Immature natural killer cell (primary cell): ENCODE measurements at regions not wholly inside any gene's neighbourhood (a gene's known extent, or its start where the extent isn't known, plus 50 kb on each side); places are given as distances from the start of the nearest gene placed in this dataset.
"Not testable (repeated sequence)": the region's sequence is repeated elsewhere in the genome, so short reads cannot be mapped to it uniquely, and the experiment has no call there.

Source experiments
- DNase-seq, 3 donors: peaks; one replicate each; pipeline ENCODE4 v3.0.0; 2022; ENCODE audit warnings: mixed read lengths in 1 of 3
- H3K27ac Mint-ChIP-seq, 6 donors: one replicate each; pipeline ENCODE4 v1.8.0; 2020; ENCODE audit warnings: mixed read lengths in 6 of 6, mild to moderate bottlenecking in 5 of 6, inconsistent platforms in 4 of 6, moderate library complexity in 3 of 6
- H3K27me3 Mint-ChIP-seq, 3 donors: one replicate each; pipeline ENCODE4 v1.8.0; 2020 to 2021; ENCODE audit warnings: low read depth in 3 of 3, mild to moderate bottlenecking in 3 of 3, mixed read lengths in 3 of 3, moderate library complexity in 3 of 3, inconsistent platforms in 1 of 3
- H3K36me3 Mint-ChIP-seq, 3 donors: one replicate each; pipeline ENCODE4 v1.8.0; 2020; ENCODE audit warnings: mixed read lengths in 3 of 3, inconsistent platforms in 2 of 3, mild to moderate bottlenecking in 2 of 3
- H3K4me1 Mint-ChIP-seq, 2 donors: one replicate each; pipeline ENCODE4 v1.8.0; 2020; ENCODE audit warnings: inconsistent platforms in 2 of 2, mild to moderate bottlenecking in 2 of 2, mixed read lengths in 2 of 2, moderate library complexity in 1 of 2
- H3K4me3 Mint-ChIP-seq, 5 donors: one replicate each; pipeline ENCODE4 v1.8.0; 2020; ENCODE audit warnings: mild to moderate bottlenecking in 5 of 5, mixed read lengths in 5 of 5, inconsistent platforms in 3 of 5, moderate library complexity in 3 of 5
- H3K9me3 Mint-ChIP-seq, 6 donors: one replicate each; pipeline ENCODE4 v1.8.0; 2020; ENCODE audit warnings: mild to moderate bottlenecking in 6 of 6, mixed read lengths in 6 of 6, inconsistent platforms in 4 of 6, moderate library complexity in 3 of 6

- Mint-ChIP-seq H3K4me1 (no peaks in the 10 kb centered on the region), H3K4me3 (no peak overlapping the region), H3K9me3 (no peaks in the 10 kb centered on the region)
Observed at GRCh38 chr18:41899535-41899934, 55.5 kb upstream of the PIK3C3 start.

GRCh38 chr18:41893432-41893831 lies 61.6 kb upstream of the PIK3C3 start:
- no peak for DNase-seq
- H3K4me3 Mint-ChIP-seq, result no peak overlapping the region
- no peaks in the 10 kb centered on the region for H3K36me3 Mint-ChIP-seq
- peaks cover 0 to 1% (median 0%) of the 10 kb centered on the region in 6 donors for H3K9me3 Mint-ChIP-seq
- peaks cover 0 to 2% (median 2%) of the 10 kb centered on the region in 3 donors for H3K27me3 Mint-ChIP-seq
- no peak overlapping the region for H3K27ac Mint-ChIP-seq
- no peaks in the 10 kb centered on the region for H3K4me1 Mint-ChIP-seq

More at GRCh38 chr18:41899535-41899934, 55.5 kb upstream of the PIK3C3 start:
- Mint-ChIP-seq H3K27me3 (peaks cover 0 to 4% (median 0%) of the 10 kb centered on the region in 3 donors), H3K27ac (no peak overlapping the region), H3K36me3 (no peaks in the 10 kb centered on the region)
- DNase-seq, result no peak

- Mint-ChIP-seq H3K9me3 (peaks cover 0 to 1% (median 0%) of the 10 kb centered on the region in 6 donors), H3K27ac (no peak overlapping the region)
Observed at GRCh38 chr18:41887100-41887499, 67.9 kb upstream of the PIK3C3 start.

GRCh38 chr18:41886126-41886807 lies 68.8 kb upstream of the PIK3C3 start:
- Mint-ChIP-seq H3K9me3 (peaks cover 0 to 3% (median 0%) of the 10 kb centered on the region in 6 donors), H3K27ac (no peak overlapping the region), H3K36me3 (no peaks in the 10 kb centered on the region)

More at GRCh38 chr18:41887100-41887499, 67.9 kb upstream of the PIK3C3 start:
- no peaks in the 10 kb centered on the region for H3K4me1 Mint-ChIP-seq
- no peak overlapping the region for H3K4me3 Mint-ChIP-seq
- DNase-seq, result no peak
- no peaks in the 10 kb centered on the region for H3K36me3 Mint-ChIP-seq
- peaks cover 0 to 2% (median 0%) of the 10 kb centered on the region in 3 donors for H3K27me3 Mint-ChIP-seq

GRCh38 chr18:41881285-41881684 lies 73.7 kb upstream of the PIK3C3 start:
- Mint-ChIP-seq H3K9me3 (peaks cover 0 to 2% (median 0%) of the 10 kb centered on the region in 6 donors), H3K27me3 (peaks cover 0 to 2% (median 0%) of the 10 kb centered on the region in 3 donors), H3K36me3 (no peaks in the 10 kb centered on the region), H3K4me1 (no peaks in the 10 kb centered on the region), H3K27ac (no peak overlapping the region), H3K4me3 (no peak overlapping the region)
- DNase-seq, result no peak

More at GRCh38 chr18:41886126-41886807, 68.8 kb upstream of the PIK3C3 start:
- Mint-ChIP-seq H3K4me3 (no peak overlapping the region), H3K4me1 (no peaks in the 10 kb centered on the region), H3K27me3 (no peaks in the 10 kb centered on the region)
- DNase-seq, result no peak

GRCh38 chr18:41879256-41879655 lies 75.8 kb upstream of the PIK3C3 start:
- Mint-ChIP-seq H3K27me3 (peaks cover 0 to 2% (median 0%) of the 10 kb centered on the region in 3 donors), H3K4me1 (no peaks in the 10 kb centered on the region), H3K36me3 (no peaks in the 10 kb centered on the region), H3K4me3 (no peak overlapping the region), H3K9me3 (peaks cover 0 to 2% (median 0%) of the 10 kb centered on the region in 6 donors), H3K27ac (no peak overlapping the region)
- no peak for DNase-seq

- H3K27me3 Mint-ChIP-seq, result peaks cover 0 to 3% (median 0%) of the 10 kb centered on the region in 3 donors
- H3K36me3 Mint-ChIP-seq, result no peaks in the 10 kb centered on the region
- no peak overlapping the region for H3K4me3 Mint-ChIP-seq
- H3K9me3 Mint-ChIP-seq, result peaks cover 0 to 2% (median 0%) of the 10 kb centered on the region in 6 donors
- DNase-seq, result no peak
- H3K27ac Mint-ChIP-seq, result no peak overlapping the region
- no peaks in the 10 kb centered on the region for H3K4me1 Mint-ChIP-seq
Observed at GRCh38 chr18:41875094-41875780, 79.8 kb upstream of the PIK3C3 start.

- H3K27ac Mint-ChIP-seq, result no peak overlapping the region
- peaks cover 0 to 2% (median under 1%) of the 10 kb centered on the region in 6 donors for H3K9me3 Mint-ChIP-seq
- no peak overlapping the region for H3K4me3 Mint-ChIP-seq
- no peaks in the 10 kb centered on the region for H3K36me3 Mint-ChIP-seq
- no peaks in the 10 kb centered on the region for H3K4me1 Mint-ChIP-seq
- DNase-seq, result no peak
- peaks cover 0 to 3% (median 0%) of the 10 kb centered on the region in 3 donors for H3K27me3 Mint-ChIP-seq
Observed at GRCh38 chr18:41873730-41874129, 81.3 kb upstream of the PIK3C3 start.

- Mint-ChIP-seq H3K27ac (no peak overlapping the region), H3K36me3 (no peaks in the 10 kb centered on the region), H3K27me3 (peaks cover 0 to 3% (median 0%) of the 10 kb centered on the region in 3 donors), H3K4me1 (no peaks in the 10 kb centered on the region), H3K9me3 (peaks cover 0 to 10% (median under 1%) of the 10 kb centered on the region in 6 donors), H3K4me3 (no peak overlapping the region)
- DNase-seq, result no peak
Observed at GRCh38 chr18:41872206-41872605, 82.8 kb upstream of the PIK3C3 start.

GRCh38 chr18:41871229-41872000 lies 83.6 kb upstream of the PIK3C3 start:
- no peaks in the 10 kb centered on the region for H3K4me1 Mint-ChIP-seq
- no peak for DNase-seq
- H3K4me3 Mint-ChIP-seq, result no peak overlapping the region
- H3K36me3 Mint-ChIP-seq, result no peaks in the 10 kb centered on the region
- no peak overlapping the region for H3K27ac Mint-ChIP-seq
- H3K27me3 Mint-ChIP-seq, result peaks cover 0 to 3% (median 0%) of the 10 kb centered on the region in 3 donors
- H3K9me3 Mint-ChIP-seq, result peaks cover 0 to 10% (median under 1%) of the 10 kb centered on the region in 6 donors

GRCh38 chr18:41870817-41871216 lies 84.2 kb upstream of the PIK3C3 start:
- no peak for DNase-seq

GRCh38 chr18:41870191-41870590 lies 84.8 kb upstream of the PIK3C3 start:
- Mint-ChIP-seq H3K9me3 (peaks cover 0 to 10% (median under 1%) of the 10 kb centered on the region in 6 donors), H3K4me1 (no peaks in the 10 kb centered on the region), H3K27ac (no peak overlapping the region), H3K36me3 (no peaks in the 10 kb centered on the region), H3K27me3 (peaks cover 0 to 3% (median 0%) of the 10 kb centered on the region in 3 donors), H3K4me3 (no peak overlapping the region)
- no peak for DNase-seq

More at GRCh38 chr18:41870817-41871216, 84.2 kb upstream of the PIK3C3 start:
- Mint-ChIP-seq H3K4me1 (no peaks in the 10 kb centered on the region), H3K27me3 (peaks cover 0 to 3% (median 0%) of the 10 kb centered on the region in 3 donors), H3K4me3 (no peak overlapping the region), H3K9me3 (peaks cover 0 to 10% (median under 1%) of the 10 kb centered on the region in 6 donors), H3K36me3 (no peaks in the 10 kb centered on the region), H3K27ac (no peak overlapping the region)

- not testable (repeated sequence) for H3K27me3 Mint-ChIP-seq, DNase-seq, H3K4me3 Mint-ChIP-seq, H3K27ac Mint-ChIP-seq, H3K36me3 Mint-ChIP-seq, H3K4me1 Mint-ChIP-seq
- H3K9me3 Mint-ChIP-seq, result peaks cover 0 to 17% (median 0%) of the 10 kb centered on the region in 6 donors
Observed at GRCh38 chr18:41865796-41866195, 89.2 kb upstream of the PIK3C3 start.
